HCT116 (cell line): ENCODE measurements at regions not wholly inside any gene's neighbourhood (a gene's known extent, or its start where the extent isn't known, plus 50 kb on each side); places are given as distances from the start of the nearest gene placed in this dataset.

Experiments
- CBX3 ChIP-seq: IDR thresholded peaks from 2 replicates; pipeline ENCODE4 v1.6.1; 2012; ENCODE audit warnings: low read depth
- EZH2 ChIP-seq: fragments of 200-600 bp; sonication (generic); IDR thresholded peaks from 2 replicates; pipeline ENCODE4 v1.6.1; 2017; ENCODE audit warnings: antibody characterized with exemption, mixed run types
- POLR2A ChIP-seq: IDR thresholded peaks from 2 replicates; pipeline ENCODE4 v1.7.0; 2011; ENCODE audit warnings: borderline replicate concordance; ENCODE audit not compliant: insufficient read depth, insufficient read length; ENCODE audit errors: extremely low read depth
- POLR2AphosphoS5 ChIP-seq: IDR thresholded peaks from 2 replicates; pipeline ENCODE4 v1.6.1; 2011; ENCODE audit warnings: mild to moderate bottlenecking, low read depth, low read length, moderate library complexity
- SP1 ChIP-seq: IDR thresholded peaks from 2 replicates; pipeline ENCODE4 v1.6.1; 2012; ENCODE audit warnings: low read depth
- YY1 ChIP-seq: IDR thresholded peaks from 2 replicates; pipeline ENCODE4 v1.6.1; 2011; ENCODE audit warnings: low read length, low read depth, moderate library complexity, mild to moderate bottlenecking; ENCODE audit not compliant: insufficient replicate concordance; ENCODE audit errors: extremely low read depth
- ZFX ChIP-seq: fragments of 450-650 bp; IDR thresholded peaks from 2 replicates; pipeline ENCODE4 v1.6.1; 2017
- ZNF274 ChIP-seq: fragments of 200-500 bp; sonication (Bioruptor generic); IDR thresholded peaks from 2 replicates; pipeline ENCODE4 v1.6.1; 2014; ENCODE audit warnings: mild to moderate bottlenecking, low read depth, low read length, inconsistent platforms
- TF ChIP-seq, protein P1 (sequence below), 3 experiments: fragments of 200-600 bp in 1 of 3; sonication (generic) in 1 of 3; IDR thresholded peaks in 2 of 3; conservative IDR thresholded peaks in 1 of 3; 2 replicates each; pipeline ENCODE4 v1.5.1; 2012 to 2017; ENCODE audit warnings: low read depth in 2 of 3, low read length in 2 of 3, antibody characterized with exemption in 1 of 3, borderline replicate concordance in 1 of 3, control low read depth in 1 of 3, mild to moderate bottlenecking in 1 of 3, mixed read lengths in 1 of 3, mixed run types in 1 of 3, moderate library complexity in 1 of 3; ENCODE audit not compliant: insufficient read depth in 1 of 3
- TF ChIP-seq, protein P2 (sequence below): IDR thresholded peaks from 2 replicates; pipeline ENCODE4 v1.6.1; 2012
- TF ChIP-seq, protein P3 (sequence below): IDR thresholded peaks from 2 replicates; pipeline ENCODE4 v1.6.1; 2012
- TF ChIP-seq, protein P4 (sequence below): IDR thresholded peaks from 2 replicates; pipeline ENCODE4 v1.6.1; 2012; ENCODE audit warnings: low read depth

DNA sequence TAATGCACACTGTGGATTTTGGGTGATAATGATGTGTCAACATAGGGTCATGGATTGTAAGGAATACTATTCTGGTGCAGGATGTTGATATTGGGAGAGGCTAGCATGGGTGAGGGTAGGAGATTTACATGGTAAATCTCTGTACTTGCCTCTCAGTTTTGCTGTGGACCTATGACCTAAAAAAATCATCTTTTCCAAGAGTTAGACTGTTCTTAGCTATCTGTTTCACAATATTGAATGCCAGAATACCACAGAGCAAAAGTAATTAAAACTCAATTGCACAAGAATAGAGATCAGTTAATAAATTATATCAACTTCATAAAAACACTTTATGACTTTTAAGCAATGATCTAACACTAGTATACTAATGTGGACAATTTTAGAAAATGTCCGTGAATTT, 651.6 kb downstream of the HTR1A start:
- TF ChIP-seq, protein P1, sequence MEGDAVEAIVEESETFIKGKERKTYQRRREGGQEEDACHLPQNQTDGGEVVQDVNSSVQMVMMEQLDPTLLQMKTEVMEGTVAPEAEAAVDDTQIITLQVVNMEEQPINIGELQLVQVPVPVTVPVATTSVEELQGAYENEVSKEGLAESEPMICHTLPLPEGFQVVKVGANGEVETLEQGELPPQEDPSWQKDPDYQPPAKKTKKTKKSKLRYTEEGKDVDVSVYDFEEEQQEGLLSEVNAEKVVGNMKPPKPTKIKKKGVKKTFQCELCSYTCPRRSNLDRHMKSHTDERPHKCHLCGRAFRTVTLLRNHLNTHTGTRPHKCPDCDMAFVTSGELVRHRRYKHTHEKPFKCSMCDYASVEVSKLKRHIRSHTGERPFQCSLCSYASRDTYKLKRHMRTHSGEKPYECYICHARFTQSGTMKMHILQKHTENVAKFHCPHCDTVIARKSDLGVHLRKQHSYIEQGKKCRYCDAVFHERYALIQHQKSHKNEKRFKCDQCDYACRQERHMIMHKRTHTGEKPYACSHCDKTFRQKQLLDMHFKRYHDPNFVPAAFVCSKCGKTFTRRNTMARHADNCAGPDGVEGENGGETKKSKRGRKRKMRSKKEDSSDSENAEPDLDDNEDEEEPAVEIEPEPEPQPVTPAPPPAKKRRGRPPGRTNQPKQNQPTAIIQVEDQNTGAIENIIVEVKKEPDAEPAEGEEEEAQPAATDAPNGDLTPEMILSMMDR (IDR thresholded peaks at IDR 0.05 in 2 of 3, conservative IDR thresholded peaks at IDR 0.05 in 1 of 3; ENCODE audit: borderline replicate concordance in 1 of 3, insufficient read depth in 1 of 3, low read depth in 2 of 3, low read length in 2 of 3) = no peak
- TF ChIP-seq SP1 (no peak), POLR2A (no peak), ZNF274 (no peak), CBX3 (no peak), EZH2 (no peak), ZFX (no peak), POLR2AphosphoS5 (no peak), YY1 (no peak)
- TF ChIP-seq, protein P2, sequence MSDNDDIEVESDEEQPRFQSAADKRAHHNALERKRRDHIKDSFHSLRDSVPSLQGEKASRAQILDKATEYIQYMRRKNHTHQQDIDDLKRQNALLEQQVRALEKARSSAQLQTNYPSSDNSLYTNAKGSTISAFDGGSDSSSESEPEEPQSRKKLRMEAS = no peak
- TF ChIP-seq, protein P3, sequence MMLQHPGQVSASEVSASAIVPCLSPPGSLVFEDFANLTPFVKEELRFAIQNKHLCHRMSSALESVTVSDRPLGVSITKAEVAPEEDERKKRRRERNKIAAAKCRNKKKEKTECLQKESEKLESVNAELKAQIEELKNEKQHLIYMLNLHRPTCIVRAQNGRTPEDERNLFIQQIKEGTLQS = no peak
- TF ChIP-seq, protein P4, sequence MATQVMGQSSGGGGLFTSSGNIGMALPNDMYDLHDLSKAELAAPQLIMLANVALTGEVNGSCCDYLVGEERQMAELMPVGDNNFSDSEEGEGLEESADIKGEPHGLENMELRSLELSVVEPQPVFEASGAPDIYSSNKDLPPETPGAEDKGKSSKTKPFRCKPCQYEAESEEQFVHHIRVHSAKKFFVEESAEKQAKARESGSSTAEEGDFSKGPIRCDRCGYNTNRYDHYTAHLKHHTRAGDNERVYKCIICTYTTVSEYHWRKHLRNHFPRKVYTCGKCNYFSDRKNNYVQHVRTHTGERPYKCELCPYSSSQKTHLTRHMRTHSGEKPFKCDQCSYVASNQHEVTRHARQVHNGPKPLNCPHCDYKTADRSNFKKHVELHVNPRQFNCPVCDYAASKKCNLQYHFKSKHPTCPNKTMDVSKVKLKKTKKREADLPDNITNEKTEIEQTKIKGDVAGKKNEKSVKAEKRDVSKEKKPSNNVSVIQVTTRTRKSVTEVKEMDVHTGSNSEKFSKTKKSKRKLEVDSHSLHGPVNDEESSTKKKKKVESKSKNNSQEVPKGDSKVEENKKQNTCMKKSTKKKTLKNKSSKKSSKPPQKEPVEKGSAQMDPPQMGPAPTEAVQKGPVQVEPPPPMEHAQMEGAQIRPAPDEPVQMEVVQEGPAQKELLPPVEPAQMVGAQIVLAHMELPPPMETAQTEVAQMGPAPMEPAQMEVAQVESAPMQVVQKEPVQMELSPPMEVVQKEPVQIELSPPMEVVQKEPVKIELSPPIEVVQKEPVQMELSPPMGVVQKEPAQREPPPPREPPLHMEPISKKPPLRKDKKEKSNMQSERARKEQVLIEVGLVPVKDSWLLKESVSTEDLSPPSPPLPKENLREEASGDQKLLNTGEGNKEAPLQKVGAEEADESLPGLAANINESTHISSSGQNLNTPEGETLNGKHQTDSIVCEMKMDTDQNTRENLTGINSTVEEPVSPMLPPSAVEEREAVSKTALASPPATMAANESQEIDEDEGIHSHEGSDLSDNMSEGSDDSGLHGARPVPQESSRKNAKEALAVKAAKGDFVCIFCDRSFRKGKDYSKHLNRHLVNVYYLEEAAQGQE = no peak
